H9 (cell line): ENCODE measurements at regions not wholly inside any gene's neighbourhood (a gene's known extent, or its start where the extent isn't known, plus 50 kb on each side); places are given as distances from the start of the nearest gene placed in this dataset.

Experiments used
- DNase-seq: peaks from one replicate; pipeline ENCODE4 v3.0.0-alpha.2; 2017
- H2AFZ ChIP-seq: one replicate; pipeline ENCODE4 v1.6.1; 2013; ENCODE audit warnings: mild to moderate bottlenecking, low read length, control low read depth, moderate library complexity
- H2AK5ac ChIP-seq: 2 replicates; pipeline ENCODE4 v1.6.1; 2013; ENCODE audit warnings: low read length, control low read depth, mixed read lengths; ENCODE audit not compliant: insufficient read length
- H2BK120ac ChIP-seq: one replicate; pipeline ENCODE4 v1.6.1; 2013; ENCODE audit warnings: low read depth, mild to moderate bottlenecking, low read length, control low read depth, inconsistent platforms; ENCODE audit not compliant: poor library complexity, severe bottlenecking
- H2BK12ac ChIP-seq: 2 replicates; pipeline ENCODE4 v1.6.1; 2013; ENCODE audit warnings: low read length, control low read depth, mixed read lengths, low read depth; ENCODE audit not compliant: insufficient read length
- H2BK15ac ChIP-seq: 2 replicates; pipeline ENCODE4 v1.6.1; 2013; ENCODE audit warnings: low read depth, low read length, control low read depth
- H2BK20ac ChIP-seq: one replicate; pipeline ENCODE4 v1.6.1; 2013; ENCODE audit warnings: low read depth, mild to moderate bottlenecking, low read length, control low read depth, inconsistent platforms; ENCODE audit not compliant: poor library complexity, severe bottlenecking
- H2BK5ac ChIP-seq: 2 replicates; pipeline ENCODE4 v1.6.1; 2013; ENCODE audit warnings: low read length, control low read depth, mixed read lengths; ENCODE audit not compliant: insufficient read length
- H3K14ac ChIP-seq: 2 replicates; pipeline ENCODE4 v1.6.1; 2013; ENCODE audit warnings: low read length, control low read depth; ENCODE audit not compliant: insufficient read depth
- H3K18ac ChIP-seq: 2 replicates; pipeline ENCODE4 v1.6.1; 2013; ENCODE audit warnings: low read depth, mild to moderate bottlenecking, mixed read lengths, low read length, control low read depth; ENCODE audit not compliant: insufficient read length
- H3K23ac ChIP-seq: 2 replicates; pipeline ENCODE4 v1.6.1; 2013; ENCODE audit warnings: low read length, control low read depth, mixed read lengths, low read depth; ENCODE audit not compliant: insufficient read length
- H3K23me2 ChIP-seq: 2 replicates; pipeline ENCODE4 v1.6.1; 2013; ENCODE audit warnings: low read depth, mild to moderate bottlenecking, mixed read lengths, low read length, control low read depth; ENCODE audit not compliant: insufficient read length, poor library complexity, severe bottlenecking
- H3K27ac ChIP-seq: 2 replicates; pipeline ENCODE4 v1.5.1; 2013; ENCODE audit warnings: low read length, control low read depth, mixed read lengths, low read depth; ENCODE audit not compliant: insufficient read length
- H3K27me3 ChIP-seq: 2 replicates; pipeline ENCODE4 v1.6.1; 2013; ENCODE audit warnings: low read length, control low read depth, inconsistent platforms; ENCODE audit not compliant: insufficient read depth
- H3K4ac ChIP-seq: 2 replicates; pipeline ENCODE4 v1.6.1; 2013; ENCODE audit warnings: low read depth, mild to moderate bottlenecking, control low read depth, inconsistent platforms, low read length, moderate library complexity
- H3K4me1 ChIP-seq: 2 replicates; pipeline ENCODE4 v1.6.1; 2013; ENCODE audit warnings: low read length, control low read depth, inconsistent platforms; ENCODE audit not compliant: insufficient read depth
- H3K4me2 ChIP-seq: 2 replicates; pipeline ENCODE4 v1.6.1; 2013; ENCODE audit warnings: low read length, control low read depth, mixed read lengths; ENCODE audit not compliant: insufficient read length, insufficient read depth
- H3K56ac ChIP-seq: 2 replicates; pipeline ENCODE4 v1.6.1; 2013; ENCODE audit warnings: low read depth, mild to moderate bottlenecking, mixed read lengths, low read length, control low read depth; ENCODE audit not compliant: insufficient read length
- H3K79me1 ChIP-seq: 2 replicates; pipeline ENCODE4 v1.6.1; 2013; ENCODE audit warnings: low read depth, mild to moderate bottlenecking, moderate library complexity, low read length, control low read depth, inconsistent platforms; ENCODE audit not compliant: insufficient read depth, poor library complexity, severe bottlenecking
- H3K79me2 ChIP-seq: 2 replicates; pipeline ENCODE4 v1.6.1; 2013; ENCODE audit warnings: low read length, control low read depth, inconsistent platforms; ENCODE audit not compliant: insufficient read depth
- H3K9ac ChIP-seq: 2 replicates; pipeline ENCODE4 v1.6.1; 2013; ENCODE audit warnings: low read length, control low read depth, mixed read lengths; ENCODE audit not compliant: insufficient read length; ENCODE audit errors: extremely low read depth
- H3K9me3 ChIP-seq: one replicate; pipeline ENCODE4 v1.6.1; 2013; ENCODE audit warnings: low read depth, low read length, inconsistent platforms; ENCODE audit not compliant: control insufficient read depth
- H3T11ph ChIP-seq: one replicate; pipeline ENCODE4 v1.6.1; 2013; ENCODE audit warnings: mild to moderate bottlenecking, low read length, control low read depth, inconsistent platforms
- H4K20me1 ChIP-seq: one replicate; pipeline ENCODE4 v1.6.1; 2013; ENCODE audit not compliant: control insufficient read depth, insufficient read length, insufficient read depth
- H4K5ac ChIP-seq: 2 replicates; pipeline ENCODE4 v1.6.1; 2013; ENCODE audit warnings: low read depth, mild to moderate bottlenecking, mixed read lengths, low read length, control low read depth; ENCODE audit not compliant: insufficient read length
- H4K8ac ChIP-seq: replicated peaks from 2 replicates; pipeline ENCODE4 v1.6.1; 2013; ENCODE audit warnings: low read length, control low read depth, mixed read lengths, low read depth; ENCODE audit not compliant: insufficient read length
- H4K91ac ChIP-seq: 2 replicates; pipeline ENCODE4 v1.6.1; 2013; ENCODE audit warnings: low read depth, mild to moderate bottlenecking, moderate library complexity, mixed read lengths, low read length, control low read depth; ENCODE audit not compliant: insufficient read length
- H3K27ac Mint-ChIP-seq, 3 experiments: 2 replicates in 2 of 3; 3 replicates in 1 of 3; pipeline ENCODE4 v1.8.0; 2020 to 2021; ENCODE audit warnings: mixed read lengths in 3 of 3, mild to moderate bottlenecking in 1 of 3, moderate library complexity in 1 of 3
- H3K27me3 Mint-ChIP-seq: 2 replicates; pipeline ENCODE4 v1.8.0; 2021; ENCODE audit warnings: low read depth, mild to moderate bottlenecking, moderate library complexity, mixed read lengths
- H3K36me3 Mint-ChIP-seq, 3 experiments: 2 replicates in 2 of 3; 3 replicates in 1 of 3; pipeline ENCODE4 v1.8.0; 2020 to 2021; ENCODE audit warnings: low read depth in 3 of 3, mixed read lengths in 3 of 3; ENCODE audit not compliant: insufficient read depth in 1 of 3
- H3K4me1 Mint-ChIP-seq, 2 experiments: 2 replicates each; pipeline ENCODE4 v1.8.0; 2020; ENCODE audit warnings: mixed read lengths in 2 of 2
- H3K4me3 Mint-ChIP-seq, 2 experiments: 2 replicates in 1 of 2; 3 replicates in 1 of 2; pipeline ENCODE4 v1.8.0; 2020 to 2021; ENCODE audit warnings: mild to moderate bottlenecking in 2 of 2, mixed read lengths in 2 of 2, moderate library complexity in 1 of 2
- H3K9me3 Mint-ChIP-seq, 2 experiments: 2 replicates in 1 of 2; 3 replicates in 1 of 2; pipeline ENCODE4 v1.8.0; 2020; ENCODE audit warnings: mild to moderate bottlenecking in 2 of 2, mixed read lengths in 2 of 2, moderate library complexity in 1 of 2
- CTCF ChIP-seq: fragments of 200-600 bp; sonication (generic); conservative IDR thresholded peaks from 3 replicates; pipeline ENCODE4 v1.8.0; 2021; ENCODE audit warnings: antibody characterized with exemption, mild to moderate bottlenecking
- whole genome bisulfite sequencing: extraction: QIAGEN DNeasy Blood & Tissue Kit; methylation state at CpG from one replicate; pipeline ENCODE4 v1.1.7; 2013; ENCODE audit warnings: missing lambda C conversion rate, low lambda C conversion rate, mixed read lengths; ENCODE audit not compliant: insufficient read length; ENCODE audit errors: extremely low coverage; 5-methylcytosine and 5-hydroxymethylcytosine counted together

GRCh38 chr21:43302769-43303168 lies 124.2 kb downstream of the SIK1 start:
- no peaks in the 10 kb centered on the region for H3K79me1 ChIP-seq
- Mint-ChIP-seq H3K27ac (no peak overlapping the region), H3K4me1 (peaks cover under 1 to 3% of the 10 kb centered on the region in 2 experiments; a peak in 3 of 4 replicates), H3K9me3 (no peaks in the 10 kb centered on the region), H3K27me3 (no peaks in the 10 kb centered on the region), H3K4me3 (no peak overlapping the region; a peak in 1 of 5 replicates), H3K36me3 (no peaks in the 10 kb centered on the region; a peak in 1 of 7 replicates)
- H3K9me3 ChIP-seq, result no peaks in the 10 kb centered on the region
- DNase-seq, result no peak
- no peak overlapping the region for H4K91ac ChIP-seq
- TF ChIP-seq CTCF, result no peak
- H3K23ac ChIP-seq, result no peak overlapping the region
- H3K56ac ChIP-seq, result no peak overlapping the region
- no peaks in the 10 kb centered on the region for H3K27me3 ChIP-seq
- H3K14ac ChIP-seq, result no peak overlapping the region
- no peaks in the 10 kb centered on the region for H4K20me1 ChIP-seq
- WGBS, result no CpG with 5 or more reads among the region's 14 CpGs
- no peak overlapping the region for H3K9ac ChIP-seq
- no peak overlapping the region for H3K27ac ChIP-seq
- H2AFZ ChIP-seq, result no peak overlapping the region
- H3T11ph ChIP-seq, result no peak overlapping the region
- H2BK15ac ChIP-seq, result no peak overlapping the region
- no peak overlapping the region for H2AK5ac ChIP-seq
- H4K8ac ChIP-seq, result no peak overlapping the region
- no peak overlapping the region for H3K18ac ChIP-seq
- H2BK12ac ChIP-seq, result no peak overlapping the region
- no peak overlapping the region for H2BK120ac ChIP-seq
- H2BK20ac ChIP-seq, result no peak overlapping the region
- no peaks in the 10 kb centered on the region for H3K23me2 ChIP-seq
- no peak overlapping the region for H4K5ac ChIP-seq
- no peak overlapping the region for H3K4ac ChIP-seq
- H3K4me1 ChIP-seq, result no peaks in the 10 kb centered on the region
- H3K4me2 ChIP-seq, result no peak overlapping the region
- H3K79me2 ChIP-seq, result no peaks in the 10 kb centered on the region
- H2BK5ac ChIP-seq, result no peak overlapping the region
